ENCODE measurements at regions not wholly inside any gene's neighbourhood (a gene's known extent, or its start where the extent isn't known, plus 50 kb on each side); places are given as distances from the start of the nearest gene placed in this dataset.

GRCh38 chr20:6180531-6180930, 57.7 kb upstream of the FERMT1 start:
- TF ChIP-seq, protein P1, sequence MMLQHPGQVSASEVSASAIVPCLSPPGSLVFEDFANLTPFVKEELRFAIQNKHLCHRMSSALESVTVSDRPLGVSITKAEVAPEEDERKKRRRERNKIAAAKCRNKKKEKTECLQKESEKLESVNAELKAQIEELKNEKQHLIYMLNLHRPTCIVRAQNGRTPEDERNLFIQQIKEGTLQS (IDR thresholded peaks at IDR 0.05): no peak
- TF ChIP-seq EGR1 (IDR thresholded peaks at IDR 0.05; ENCODE audit: low read depth in 2 of 2): no peak
- TF ChIP-seq, protein P2, sequence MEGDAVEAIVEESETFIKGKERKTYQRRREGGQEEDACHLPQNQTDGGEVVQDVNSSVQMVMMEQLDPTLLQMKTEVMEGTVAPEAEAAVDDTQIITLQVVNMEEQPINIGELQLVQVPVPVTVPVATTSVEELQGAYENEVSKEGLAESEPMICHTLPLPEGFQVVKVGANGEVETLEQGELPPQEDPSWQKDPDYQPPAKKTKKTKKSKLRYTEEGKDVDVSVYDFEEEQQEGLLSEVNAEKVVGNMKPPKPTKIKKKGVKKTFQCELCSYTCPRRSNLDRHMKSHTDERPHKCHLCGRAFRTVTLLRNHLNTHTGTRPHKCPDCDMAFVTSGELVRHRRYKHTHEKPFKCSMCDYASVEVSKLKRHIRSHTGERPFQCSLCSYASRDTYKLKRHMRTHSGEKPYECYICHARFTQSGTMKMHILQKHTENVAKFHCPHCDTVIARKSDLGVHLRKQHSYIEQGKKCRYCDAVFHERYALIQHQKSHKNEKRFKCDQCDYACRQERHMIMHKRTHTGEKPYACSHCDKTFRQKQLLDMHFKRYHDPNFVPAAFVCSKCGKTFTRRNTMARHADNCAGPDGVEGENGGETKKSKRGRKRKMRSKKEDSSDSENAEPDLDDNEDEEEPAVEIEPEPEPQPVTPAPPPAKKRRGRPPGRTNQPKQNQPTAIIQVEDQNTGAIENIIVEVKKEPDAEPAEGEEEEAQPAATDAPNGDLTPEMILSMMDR (IDR thresholded peaks at IDR 0.05; ENCODE audit: low read depth, low read length, missing input control): no peak
- no peak for TF ChIP-seq TAF1 (conservative IDR thresholded peaks at IDR 0.05)
- TF ChIP-seq RAD21 (IDR thresholded peaks at IDR 0.05): no peak
- TF ChIP-seq REST (IDR thresholded peaks at IDR 0.05): no peak
- no peak for TF ChIP-seq GABPA (IDR thresholded peaks at IDR 0.05 in 1 of 2, conservative IDR thresholded peaks at IDR 0.05 in 1 of 2)
- TF ChIP-seq, protein P3, sequence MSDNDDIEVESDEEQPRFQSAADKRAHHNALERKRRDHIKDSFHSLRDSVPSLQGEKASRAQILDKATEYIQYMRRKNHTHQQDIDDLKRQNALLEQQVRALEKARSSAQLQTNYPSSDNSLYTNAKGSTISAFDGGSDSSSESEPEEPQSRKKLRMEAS (IDR thresholded peaks at IDR 0.05): no peak
- TF ChIP-seq, protein P4, sequence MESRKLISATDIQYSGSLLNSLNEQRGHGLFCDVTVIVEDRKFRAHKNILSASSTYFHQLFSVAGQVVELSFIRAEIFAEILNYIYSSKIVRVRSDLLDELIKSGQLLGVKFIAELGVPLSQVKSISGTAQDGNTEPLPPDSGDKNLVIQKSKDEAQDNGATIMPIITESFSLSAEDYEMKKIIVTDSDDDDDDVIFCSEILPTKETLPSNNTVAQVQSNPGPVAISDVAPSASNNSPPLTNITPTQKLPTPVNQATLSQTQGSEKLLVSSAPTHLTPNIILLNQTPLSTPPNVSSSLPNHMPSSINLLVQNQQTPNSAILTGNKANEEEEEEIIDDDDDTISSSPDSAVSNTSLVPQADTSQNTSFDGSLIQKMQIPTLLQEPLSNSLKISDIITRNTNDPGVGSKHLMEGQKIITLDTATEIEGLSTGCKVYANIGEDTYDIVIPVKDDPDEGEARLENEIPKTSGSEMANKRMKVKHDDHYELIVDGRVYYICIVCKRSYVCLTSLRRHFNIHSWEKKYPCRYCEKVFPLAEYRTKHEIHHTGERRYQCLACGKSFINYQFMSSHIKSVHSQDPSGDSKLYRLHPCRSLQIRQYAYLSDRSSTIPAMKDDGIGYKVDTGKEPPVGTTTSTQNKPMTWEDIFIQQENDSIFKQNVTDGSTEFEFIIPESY (IDR thresholded peaks at IDR 0.05): no peak
- no peak for TF ChIP-seq YY1 (IDR thresholded peaks at IDR 0.05)
- no peak for TF ChIP-seq SP1 (IDR thresholded peaks at IDR 0.05)
- TF ChIP-seq RXRA (IDR thresholded peaks at IDR 0.05): no peak
- no peak for TF ChIP-seq NR2F2 (IDR thresholded peaks at IDR 0.05)
